ENCODE measurements at regions not wholly inside any gene's neighbourhood (a gene's known extent, or its start where the extent isn't known, plus 50 kb on each side); places are given as distances from the start of the nearest gene placed in this dataset.

DNA sequence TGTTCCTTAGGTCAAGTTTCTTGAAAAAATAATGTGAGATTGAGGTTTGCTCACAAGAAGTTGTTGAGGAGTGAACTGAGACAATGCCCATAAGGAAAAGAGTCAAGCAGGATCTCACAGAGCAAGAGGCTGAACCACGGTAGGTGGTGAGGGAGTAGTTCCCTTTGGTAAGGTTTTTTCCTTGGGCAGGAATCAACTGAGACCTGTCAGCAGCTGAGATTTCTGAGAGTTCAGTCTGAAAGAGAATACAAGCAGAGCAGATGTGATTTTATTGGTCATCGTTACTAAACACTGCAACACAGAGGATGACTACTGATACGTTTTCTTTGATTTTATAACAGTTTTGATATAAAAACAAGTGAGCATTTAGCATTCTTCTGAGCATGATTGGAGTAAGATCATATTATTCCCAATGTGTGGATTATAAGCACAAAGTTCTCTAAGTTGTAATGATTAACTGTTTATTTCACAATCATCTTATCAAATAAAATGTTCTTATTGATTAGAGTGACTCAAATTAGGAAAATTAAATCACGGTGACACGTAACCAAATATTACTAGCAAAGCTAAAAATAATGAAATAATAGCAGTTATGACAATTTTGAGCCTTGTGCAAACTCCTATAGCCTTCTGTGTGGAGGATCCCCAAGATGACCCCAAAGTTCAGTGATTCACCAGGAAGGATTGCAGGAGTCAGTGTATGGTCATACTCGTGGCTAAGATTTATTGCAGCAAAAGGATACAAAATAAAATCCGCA lies 346.2 kb upstream of the ZNF717 start (continued):
- no peak for TF ChIP-seq E2F3 (CRISPR knock-in tag; IDR thresholded peaks at IDR 0.05)
- TF ChIP-seq, protein P1, sequence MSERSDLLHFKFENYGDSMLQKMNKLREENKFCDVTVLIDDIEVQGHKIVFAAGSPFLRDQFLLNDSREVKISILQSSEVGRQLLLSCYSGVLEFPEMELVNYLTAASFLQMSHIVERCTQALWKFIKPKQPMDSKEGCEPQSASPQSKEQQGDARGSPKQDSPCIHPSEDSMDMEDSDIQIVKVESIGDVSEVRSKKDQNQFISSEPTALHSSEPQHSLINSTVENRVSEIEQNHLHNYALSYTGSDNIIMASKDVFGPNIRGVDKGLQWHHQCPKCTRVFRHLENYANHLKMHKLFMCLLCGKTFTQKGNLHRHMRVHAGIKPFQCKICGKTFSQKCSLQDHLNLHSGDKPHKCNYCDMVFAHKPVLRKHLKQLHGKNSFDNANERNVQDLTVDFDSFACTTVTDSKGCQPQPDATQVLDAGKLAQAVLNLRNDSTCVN (CRISPR knock-in tag; IDR thresholded peaks at IDR 0.05), result no peak
- no peak for TF ChIP-seq TCF3 (CRISPR knock-in tag; IDR thresholded peaks at IDR 0.05)
- TF ChIP-seq, protein P2, sequence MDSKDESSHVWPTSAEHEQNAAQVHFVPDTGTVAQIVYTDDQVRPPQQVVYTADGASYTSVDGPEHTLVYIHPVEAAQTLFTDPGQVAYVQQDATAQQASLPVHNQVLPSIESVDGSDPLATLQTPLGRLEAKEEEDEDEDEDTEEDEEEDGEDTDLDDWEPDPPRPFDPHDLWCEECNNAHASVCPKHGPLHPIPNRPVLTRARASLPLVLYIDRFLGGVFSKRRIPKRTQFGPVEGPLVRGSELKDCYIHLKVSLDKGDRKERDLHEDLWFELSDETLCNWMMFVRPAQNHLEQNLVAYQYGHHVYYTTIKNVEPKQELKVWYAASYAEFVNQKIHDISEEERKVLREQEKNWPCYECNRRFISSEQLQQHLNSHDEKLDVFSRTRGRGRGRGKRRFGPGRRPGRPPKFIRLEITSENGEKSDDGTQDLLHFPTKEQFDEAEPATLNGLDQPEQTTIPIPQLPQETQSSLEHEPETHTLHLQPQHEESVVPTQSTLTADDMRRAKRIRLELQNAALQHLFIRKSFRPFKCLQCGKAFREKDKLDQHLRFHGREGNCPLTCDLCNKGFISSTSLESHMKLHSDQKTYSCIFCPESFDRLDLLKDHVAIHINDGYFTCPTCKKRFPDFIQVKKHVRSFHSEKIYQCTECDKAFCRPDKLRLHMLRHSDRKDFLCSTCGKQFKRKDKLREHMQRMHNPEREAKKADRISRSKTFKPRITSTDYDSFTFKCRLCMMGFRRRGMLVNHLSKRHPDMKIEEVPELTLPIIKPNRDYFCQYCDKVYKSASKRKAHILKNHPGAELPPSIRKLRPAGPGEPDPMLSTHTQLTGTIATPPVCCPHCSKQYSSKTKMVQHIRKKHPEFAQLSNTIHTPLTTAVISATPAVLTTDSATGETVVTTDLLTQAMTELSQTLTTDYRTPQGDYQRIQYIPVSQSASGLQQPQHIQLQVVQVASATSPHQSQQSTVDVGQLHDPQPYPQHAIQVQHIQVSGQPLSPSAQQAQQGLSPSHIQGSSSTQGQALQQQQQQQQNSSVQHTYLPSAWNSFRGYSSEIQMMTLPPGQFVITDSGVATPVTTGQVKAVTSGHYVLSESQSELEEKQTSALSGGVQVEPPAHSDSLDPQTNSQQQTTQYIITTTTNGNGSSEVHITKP (IDR thresholded peaks at IDR 0.05; ENCODE audit: partially characterized antibody), result no peak
- TF ChIP-seq BRF1 (IDR thresholded peaks at IDR 0.05; ENCODE audit: borderline replicate concordance, extremely low read depth, insufficient read length), result no peak
- no peak for TF ChIP-seq TRIM24 (IDR thresholded peaks at IDR 0.05)
- TF ChIP-seq, protein P3, sequence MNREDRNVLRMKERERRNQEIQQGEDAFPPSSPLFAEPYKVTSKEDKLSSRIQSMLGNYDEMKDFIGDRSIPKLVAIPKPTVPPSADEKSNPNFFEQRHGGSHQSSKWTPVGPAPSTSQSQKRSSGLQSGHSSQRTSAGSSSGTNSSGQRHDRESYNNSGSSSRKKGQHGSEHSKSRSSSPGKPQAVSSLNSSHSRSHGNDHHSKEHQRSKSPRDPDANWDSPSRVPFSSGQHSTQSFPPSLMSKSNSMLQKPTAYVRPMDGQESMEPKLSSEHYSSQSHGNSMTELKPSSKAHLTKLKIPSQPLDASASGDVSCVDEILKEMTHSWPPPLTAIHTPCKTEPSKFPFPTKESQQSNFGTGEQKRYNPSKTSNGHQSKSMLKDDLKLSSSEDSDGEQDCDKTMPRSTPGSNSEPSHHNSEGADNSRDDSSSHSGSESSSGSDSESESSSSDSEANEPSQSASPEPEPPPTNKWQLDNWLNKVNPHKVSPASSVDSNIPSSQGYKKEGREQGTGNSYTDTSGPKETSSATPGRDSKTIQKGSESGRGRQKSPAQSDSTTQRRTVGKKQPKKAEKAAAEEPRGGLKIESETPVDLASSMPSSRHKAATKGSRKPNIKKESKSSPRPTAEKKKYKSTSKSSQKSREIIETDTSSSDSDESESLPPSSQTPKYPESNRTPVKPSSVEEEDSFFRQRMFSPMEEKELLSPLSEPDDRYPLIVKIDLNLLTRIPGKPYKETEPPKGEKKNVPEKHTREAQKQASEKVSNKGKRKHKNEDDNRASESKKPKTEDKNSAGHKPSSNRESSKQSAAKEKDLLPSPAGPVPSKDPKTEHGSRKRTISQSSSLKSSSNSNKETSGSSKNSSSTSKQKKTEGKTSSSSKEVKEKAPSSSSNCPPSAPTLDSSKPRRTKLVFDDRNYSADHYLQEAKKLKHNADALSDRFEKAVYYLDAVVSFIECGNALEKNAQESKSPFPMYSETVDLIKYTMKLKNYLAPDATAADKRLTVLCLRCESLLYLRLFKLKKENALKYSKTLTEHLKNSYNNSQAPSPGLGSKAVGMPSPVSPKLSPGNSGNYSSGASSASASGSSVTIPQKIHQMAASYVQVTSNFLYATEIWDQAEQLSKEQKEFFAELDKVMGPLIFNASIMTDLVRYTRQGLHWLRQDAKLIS (CRISPR knock-in tag; IDR thresholded peaks at IDR 0.05), result no peak
- TF ChIP-seq HNRNPUL1 (IDR thresholded peaks at IDR 0.05; ENCODE audit: low read length), result no peak

Measured in K562 (cell line).